ENCODE measurements at regions not wholly inside any gene's neighbourhood (a gene's known extent, or its start where the extent isn't known, plus 50 kb on each side); places are given as distances from the start of the nearest gene placed in this dataset.

DNA sequence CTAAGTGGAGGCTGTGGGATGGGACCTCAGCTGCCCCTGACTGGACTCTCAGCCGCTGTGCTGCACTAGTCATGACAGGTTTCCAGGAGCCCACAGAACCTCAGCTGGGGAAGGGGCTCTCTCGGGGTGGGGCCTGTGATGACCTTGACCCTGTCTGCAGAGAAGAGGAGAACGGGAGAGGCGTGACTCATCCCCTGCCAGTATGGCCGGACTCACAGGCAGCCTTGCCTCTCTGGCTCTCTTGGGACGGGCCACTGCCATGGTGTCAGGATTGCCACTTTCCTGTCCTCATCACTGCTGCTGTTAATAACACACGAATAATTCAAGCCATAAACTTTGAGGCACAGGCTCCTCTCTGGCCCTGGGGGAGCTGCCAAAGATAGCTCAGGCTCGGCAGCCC, 295.3 kb downstream of the UQCRFS1 start:
- TF ChIP-seq, protein P1, sequence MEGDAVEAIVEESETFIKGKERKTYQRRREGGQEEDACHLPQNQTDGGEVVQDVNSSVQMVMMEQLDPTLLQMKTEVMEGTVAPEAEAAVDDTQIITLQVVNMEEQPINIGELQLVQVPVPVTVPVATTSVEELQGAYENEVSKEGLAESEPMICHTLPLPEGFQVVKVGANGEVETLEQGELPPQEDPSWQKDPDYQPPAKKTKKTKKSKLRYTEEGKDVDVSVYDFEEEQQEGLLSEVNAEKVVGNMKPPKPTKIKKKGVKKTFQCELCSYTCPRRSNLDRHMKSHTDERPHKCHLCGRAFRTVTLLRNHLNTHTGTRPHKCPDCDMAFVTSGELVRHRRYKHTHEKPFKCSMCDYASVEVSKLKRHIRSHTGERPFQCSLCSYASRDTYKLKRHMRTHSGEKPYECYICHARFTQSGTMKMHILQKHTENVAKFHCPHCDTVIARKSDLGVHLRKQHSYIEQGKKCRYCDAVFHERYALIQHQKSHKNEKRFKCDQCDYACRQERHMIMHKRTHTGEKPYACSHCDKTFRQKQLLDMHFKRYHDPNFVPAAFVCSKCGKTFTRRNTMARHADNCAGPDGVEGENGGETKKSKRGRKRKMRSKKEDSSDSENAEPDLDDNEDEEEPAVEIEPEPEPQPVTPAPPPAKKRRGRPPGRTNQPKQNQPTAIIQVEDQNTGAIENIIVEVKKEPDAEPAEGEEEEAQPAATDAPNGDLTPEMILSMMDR (conservative IDR thresholded peaks at IDR 0.05): no peak
- no peak overlapping the region for H3T11ph ChIP-seq (ENCODE audit: low read length)
- H2AK5ac ChIP-seq (ENCODE audit: insufficient read length, low read length): no peak overlapping the region
- no peak overlapping the region for H2BK15ac ChIP-seq (ENCODE audit: low read depth, low read length)
- Mint-ChIP-seq H3K27me3 (ENCODE audit: low read depth) (no peaks in the 10 kb centered on the region; the same call in 1 of the 2 replicates), H3K4me3 (no peak overlapping the region), H3K27ac (no peak overlapping the region), H3K9me3 (no peaks in the 10 kb centered on the region), H3K36me3 (ENCODE audit: insufficient read depth in 1 of 3, low read depth in 3 of 3) (no peaks in the 10 kb centered on the region), H3K4me1 (peaks cover 20 to 28% of the 10 kb centered on the region in 2 experiments)
- H3K79me2 ChIP-seq (ENCODE audit: insufficient read depth, low read length): no peaks in the 10 kb centered on the region
- no peak overlapping the region for H4K8ac ChIP-seq (replicated peaks; ENCODE audit: insufficient read length, low read depth, low read length)
- H3K18ac ChIP-seq (ENCODE audit: insufficient read length, low read depth, low read length): peak overlapping the region; percentile 32
- no peaks in the 10 kb centered on the region for H3K27me3 ChIP-seq (ENCODE audit: insufficient read depth, low read length)
- DNase-seq: no peak
- no peaks in the 10 kb centered on the region for H4K20me1 ChIP-seq (ENCODE audit: control insufficient read depth, insufficient read depth, insufficient read length)
- H3K14ac ChIP-seq (ENCODE audit: insufficient read depth, low read length): no peak overlapping the region
- no peak overlapping the region for H4K91ac ChIP-seq (ENCODE audit: insufficient read length, low read depth, low read length)
- no peak overlapping the region for H2AFZ ChIP-seq (ENCODE audit: low read length)
- no peaks in the 10 kb centered on the region for H3K23me2 ChIP-seq (ENCODE audit: insufficient read length, low read depth, low read length, poor library complexity, severe bottlenecking)
- no peak overlapping the region for H4K5ac ChIP-seq (ENCODE audit: insufficient read length, low read depth, low read length)
- no peak overlapping the region for H3K23ac ChIP-seq (ENCODE audit: insufficient read length, low read depth, low read length)
- H2BK120ac ChIP-seq (ENCODE audit: low read depth, low read length, poor library complexity, severe bottlenecking): no peak overlapping the region
- H3K79me1 ChIP-seq (ENCODE audit: insufficient read depth, low read depth, low read length, poor library complexity, severe bottlenecking): no peaks in the 10 kb centered on the region
- no peak overlapping the region for H3K4me2 ChIP-seq (ENCODE audit: insufficient read depth, insufficient read length, low read length)
- no peak overlapping the region for H3K56ac ChIP-seq (ENCODE audit: insufficient read length, low read depth, low read length)
- WGBS (ENCODE audit: extremely low coverage, insufficient read length, low lambda C conversion rate): no CpG with 5 or more reads among the region's 8 CpGs
- H3K9me3 ChIP-seq (ENCODE audit: control insufficient read depth, low read depth, low read length): no peaks in the 10 kb centered on the region
- H3K27ac ChIP-seq (ENCODE audit: insufficient read length, low read depth, low read length): no peak overlapping the region
- no peak overlapping the region for H2BK5ac ChIP-seq (ENCODE audit: insufficient read length, low read length)
- H2BK12ac ChIP-seq (ENCODE audit: insufficient read length, low read depth, low read length): no peak overlapping the region
- H3K4me1 ChIP-seq (ENCODE audit: insufficient read depth, low read length): no peaks in the 10 kb centered on the region
- H3K9ac ChIP-seq (ENCODE audit: extremely low read depth, insufficient read length, low read length): no peak overlapping the region
- no peak overlapping the region for H2BK20ac ChIP-seq (ENCODE audit: low read depth, low read length, poor library complexity, severe bottlenecking)
- H3K4ac ChIP-seq (ENCODE audit: low read depth, low read length): no peak overlapping the region
